WI38 (cell line): ENCODE measurements at regions not wholly inside any gene's neighbourhood (a gene's known extent, or its start where the extent isn't known, plus 50 kb on each side); places are given as distances from the start of the nearest gene placed in this dataset.

ENCODE experiments used
- H3K4me3 ChIP-seq: 2 replicates; pipeline ENCODE4 v1.5.1; 2011; ENCODE audit warnings: low read depth, mild to moderate bottlenecking, control low read depth, low read length
- TF ChIP-seq, protein P1 (sequence below): IDR thresholded peaks from 2 replicates; pipeline ENCODE4 v1.5.1; 2012; ENCODE audit warnings: low read depth, mild to moderate bottlenecking, control low read depth, low read length

DNA sequence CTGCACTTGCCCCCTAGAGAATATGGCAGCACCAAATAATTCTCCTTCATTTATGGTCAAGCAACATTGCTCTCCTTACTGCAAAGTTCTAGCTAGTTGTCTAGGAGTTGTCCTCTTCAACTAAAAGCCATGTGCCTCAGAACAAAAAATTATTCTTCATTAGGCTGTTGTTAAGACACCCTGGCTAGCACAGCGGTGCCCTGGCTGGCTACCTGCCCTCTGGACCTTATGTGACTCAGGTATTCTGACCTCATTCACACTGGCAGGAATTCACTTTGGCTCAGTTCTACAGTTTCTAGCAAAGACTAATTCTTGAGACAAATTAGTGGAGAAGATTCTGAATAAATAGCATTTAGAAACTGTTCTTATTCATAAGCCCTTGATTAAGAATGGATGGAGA is 224.4 kb upstream of the KRR1 start:
- TF ChIP-seq, protein P1, sequence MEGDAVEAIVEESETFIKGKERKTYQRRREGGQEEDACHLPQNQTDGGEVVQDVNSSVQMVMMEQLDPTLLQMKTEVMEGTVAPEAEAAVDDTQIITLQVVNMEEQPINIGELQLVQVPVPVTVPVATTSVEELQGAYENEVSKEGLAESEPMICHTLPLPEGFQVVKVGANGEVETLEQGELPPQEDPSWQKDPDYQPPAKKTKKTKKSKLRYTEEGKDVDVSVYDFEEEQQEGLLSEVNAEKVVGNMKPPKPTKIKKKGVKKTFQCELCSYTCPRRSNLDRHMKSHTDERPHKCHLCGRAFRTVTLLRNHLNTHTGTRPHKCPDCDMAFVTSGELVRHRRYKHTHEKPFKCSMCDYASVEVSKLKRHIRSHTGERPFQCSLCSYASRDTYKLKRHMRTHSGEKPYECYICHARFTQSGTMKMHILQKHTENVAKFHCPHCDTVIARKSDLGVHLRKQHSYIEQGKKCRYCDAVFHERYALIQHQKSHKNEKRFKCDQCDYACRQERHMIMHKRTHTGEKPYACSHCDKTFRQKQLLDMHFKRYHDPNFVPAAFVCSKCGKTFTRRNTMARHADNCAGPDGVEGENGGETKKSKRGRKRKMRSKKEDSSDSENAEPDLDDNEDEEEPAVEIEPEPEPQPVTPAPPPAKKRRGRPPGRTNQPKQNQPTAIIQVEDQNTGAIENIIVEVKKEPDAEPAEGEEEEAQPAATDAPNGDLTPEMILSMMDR = no peak
- no peak overlapping the region for H3K4me3 ChIP-seq

- H3K4me3 ChIP-seq = no peak overlapping the region
- TF ChIP-seq, protein P1 = no peak
Measured at GRCh38 chr12:75728826-75729225, 217.4 kb upstream of the KRR1 start.

DNA sequence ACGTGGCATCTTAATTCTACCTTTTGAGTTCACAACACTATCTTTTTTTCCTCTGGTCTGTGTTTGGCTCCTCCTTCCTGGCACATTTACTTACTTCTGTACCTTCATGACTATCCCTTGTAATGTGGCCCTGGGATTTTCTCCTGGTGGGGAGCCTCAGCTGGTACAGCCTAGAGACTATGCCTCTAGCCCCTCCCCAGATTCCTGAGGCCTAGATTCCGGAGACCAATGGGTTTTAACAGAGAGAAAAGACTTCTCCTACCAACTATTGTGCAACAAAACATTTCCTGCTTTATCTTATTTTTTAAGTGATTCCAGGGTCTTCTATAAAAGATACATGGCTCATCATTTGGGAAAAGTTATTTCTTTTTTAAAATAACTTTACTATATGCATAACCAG is 216.2 kb upstream of the KRR1 start:
- TF ChIP-seq, protein P1 = no peak
- H3K4me3 ChIP-seq = no peak overlapping the region

DNA sequence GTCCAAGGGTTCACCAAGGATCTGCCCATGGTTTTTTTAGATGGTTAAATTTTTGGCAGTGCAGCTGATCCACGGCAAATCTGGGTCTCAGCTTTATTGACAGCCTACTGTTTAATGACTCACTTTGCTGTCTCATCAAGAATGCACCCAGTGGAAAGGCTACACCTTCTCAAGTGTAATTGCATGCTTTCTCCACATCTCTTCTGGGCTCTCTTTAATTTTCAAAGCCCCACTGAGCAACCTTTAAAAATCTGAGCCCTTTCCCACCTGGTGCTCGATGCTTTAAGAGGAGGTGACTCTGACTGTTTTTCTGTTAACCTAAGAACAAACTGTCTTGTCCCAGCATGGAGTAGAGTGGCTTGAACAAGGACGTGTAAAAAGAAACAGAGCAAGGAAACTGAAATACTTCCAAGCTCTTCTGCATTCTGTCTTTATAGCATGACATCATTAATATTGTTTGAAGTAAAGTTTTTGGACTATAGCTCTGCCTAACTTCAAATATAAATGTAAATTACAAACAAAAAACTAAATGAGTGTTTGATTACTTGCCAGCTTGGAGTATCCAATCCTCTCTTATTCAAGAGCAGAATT is 214.2 kb upstream of the KRR1 start:
- H3K4me3 ChIP-seq = 0 out of 2 replicates have a peak overlapping the region, but pooled peaks have one; percentile 5
- TF ChIP-seq, protein P1 = no peak

- TF ChIP-seq, protein P1 = no peak
- H3K4me3 ChIP-seq = peak overlapping the region; percentile 28
Measured at GRCh38 chr12:75724928-75725312, 213.5 kb upstream of the KRR1 start.

- TF ChIP-seq, protein P1 = no peak
- no peak overlapping the region for H3K4me3 ChIP-seq
Measured at GRCh38 chr12:75724307-75724927, 213.0 kb upstream of the KRR1 start.

GRCh38 chr12:75722714-75723200 is 211.3 kb upstream of the KRR1 start:
- H3K4me3 ChIP-seq = no peak overlapping the region
- TF ChIP-seq, protein P1 = no peak
